ENCODE measurements at regions not wholly inside any gene's neighbourhood (a gene's known extent, or its start where the extent isn't known, plus 50 kb on each side); places are given as distances from the start of the nearest gene placed in this dataset.
"Not testable (repeated sequence)": the region's sequence is repeated elsewhere in the genome, so short reads cannot be mapped to it uniquely, and the experiment has no call there.

GRCh38 chr10:8835453-8836167, 781.1 kb downstream of the GATA3 start:
- in situ Hi-C loops (cut with MboI; ENCODE audit: low sequenced_read_pairs), result no loop called here

- in situ Hi-C loops (cut with MboI; ENCODE audit: low sequenced_read_pairs), result no loop called here
Measured at GRCh38 chr10:8840356-8840755, 785.9 kb downstream of the GATA3 start.

DNA sequence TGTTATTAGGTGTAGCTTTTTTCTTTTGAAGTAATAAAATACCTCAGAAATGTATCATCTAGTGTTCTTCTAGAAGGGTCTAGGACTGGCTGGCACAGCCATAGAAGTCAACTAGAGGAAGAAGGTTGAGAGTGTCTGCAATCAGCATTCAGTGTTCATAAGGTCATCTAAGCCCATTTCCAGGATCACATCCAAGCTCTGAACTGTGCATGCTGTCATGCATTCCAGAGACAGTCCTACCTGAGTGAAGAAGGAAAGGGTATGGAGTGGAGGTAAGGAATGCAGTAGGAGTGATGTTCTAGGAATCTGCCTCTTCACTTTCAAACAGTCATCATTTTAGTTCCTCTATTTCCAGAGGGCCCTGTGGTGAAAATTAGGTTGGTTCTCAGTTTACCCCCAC, 789.7 kb downstream of the GATA3 start:
- in situ Hi-C loops (cut with MboI; ENCODE audit: low sequenced_read_pairs), result no loop called here

DNA sequence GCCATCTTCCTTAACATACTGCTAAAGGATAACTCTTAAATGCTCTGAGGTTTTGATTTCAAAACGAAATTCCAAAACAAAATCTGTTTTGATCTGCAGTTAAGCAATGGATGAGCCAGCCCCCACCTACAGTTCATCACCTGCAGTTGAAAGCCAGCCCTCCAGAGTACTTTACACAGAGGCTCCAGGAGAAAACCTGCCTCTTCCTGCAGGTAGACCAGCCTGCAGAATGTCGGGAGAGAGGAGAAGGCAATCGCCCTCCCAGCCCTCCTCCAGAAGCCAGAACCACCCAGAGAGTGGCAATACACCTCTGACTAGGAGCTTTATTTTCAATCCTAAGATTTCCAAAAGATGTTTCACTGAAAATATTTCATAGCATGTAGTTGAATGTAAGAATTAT, 798.1 kb downstream of the GATA3 start:
- in situ Hi-C loops (cut with MboI; ENCODE audit: low sequenced_read_pairs), result no loop called here

DNA sequence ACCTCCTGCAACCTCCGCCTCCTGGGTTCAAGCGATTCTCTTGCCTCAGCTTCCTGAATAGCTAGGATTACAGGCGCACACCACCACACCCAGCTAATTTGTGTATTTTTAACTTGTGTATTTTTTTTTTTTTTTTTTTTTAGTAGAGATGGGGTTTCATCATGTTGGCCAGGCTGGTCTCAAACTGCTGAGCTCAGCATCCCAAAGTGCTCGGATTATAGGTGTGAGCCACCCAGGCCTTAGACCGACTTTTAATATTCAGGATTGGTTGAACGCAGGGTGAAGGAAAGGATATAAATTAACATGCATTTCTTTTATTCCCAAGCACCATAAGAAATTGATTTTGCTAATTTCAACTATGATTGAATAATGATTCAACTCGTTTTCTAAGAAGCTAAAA, 798.6 kb downstream of the GATA3 start:
- in situ Hi-C loops (cut with MboI; ENCODE audit: low sequenced_read_pairs), result no loop called here

DNA sequence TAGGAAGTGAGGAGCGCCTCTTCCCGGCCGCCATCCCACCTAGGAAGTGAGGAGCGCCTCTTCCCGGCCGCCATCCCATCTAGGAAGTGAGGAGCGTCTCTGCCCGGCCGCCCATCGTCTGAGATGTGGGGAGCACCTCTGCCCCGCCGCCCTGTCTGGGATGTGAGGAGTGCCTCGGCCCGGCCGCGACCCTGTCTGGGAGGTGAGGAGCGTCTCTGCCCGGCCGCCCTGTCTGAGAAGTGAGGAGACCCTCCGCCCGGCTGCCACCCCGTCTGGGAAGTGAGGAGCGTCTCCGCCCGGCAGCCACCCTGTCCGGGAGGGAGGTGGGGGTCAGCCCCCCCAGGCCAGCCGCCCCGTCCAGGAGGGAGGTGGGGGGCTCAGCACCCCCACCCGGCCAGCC, 814.4 kb downstream of the GATA3 start:
- in situ Hi-C loops (cut with MboI; ENCODE audit: low sequenced_read_pairs), result not testable (repeated sequence)

DNA sequence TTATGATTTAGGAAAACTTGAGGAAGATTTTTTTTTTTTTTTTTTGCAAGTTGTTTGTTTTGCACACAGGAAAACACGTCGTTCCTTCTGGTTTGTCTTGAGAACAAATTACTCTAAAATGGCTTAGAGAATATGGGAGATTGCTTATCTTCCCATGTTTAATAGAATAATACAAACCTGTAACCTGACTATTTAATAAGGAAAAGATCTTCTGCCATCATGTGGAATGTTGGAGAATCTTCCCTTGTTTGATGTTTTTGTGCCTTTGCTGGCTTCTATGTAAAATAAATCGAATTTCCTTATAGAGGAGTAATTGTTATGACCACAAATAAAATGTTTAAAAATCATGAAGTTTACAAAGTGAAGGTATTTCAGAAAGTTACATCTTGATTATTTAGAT, 818.8 kb downstream of the GATA3 start:
- in situ Hi-C loops (cut with MboI; ENCODE audit: low sequenced_read_pairs), result no loop called here

- in situ Hi-C loops (cut with MboI; ENCODE audit: low sequenced_read_pairs), result no loop called here
Measured at GRCh38 chr10:8874268-8874667, 819.8 kb downstream of the GATA3 start.

DNA sequence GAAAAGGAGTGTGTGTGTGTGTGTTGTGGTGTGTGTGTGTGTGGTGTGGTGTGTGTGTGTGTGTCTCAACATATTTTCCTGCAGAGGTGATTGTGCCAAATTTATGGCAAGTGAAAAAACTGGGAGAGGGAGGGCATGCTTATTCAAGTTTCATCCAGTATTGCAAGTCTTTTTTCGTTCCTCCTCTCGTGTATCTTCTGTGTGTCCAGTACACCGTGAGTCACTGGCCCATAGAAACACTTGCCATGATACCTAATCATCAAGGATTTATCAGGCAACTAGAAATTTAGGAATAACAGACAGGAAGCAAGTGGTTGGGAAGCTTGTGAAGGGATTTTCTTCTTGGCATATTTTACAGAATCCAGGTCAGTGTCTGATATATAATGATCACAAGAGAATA, 820.5 kb downstream of the GATA3 start:
- in situ Hi-C loops (cut with MboI; ENCODE audit: low sequenced_read_pairs), result no loop called here

GRCh38 chr10:8876171-8876570, 821.7 kb downstream of the GATA3 start:
- in situ Hi-C loops (cut with MboI; ENCODE audit: low sequenced_read_pairs), result no loop called here

DNA sequence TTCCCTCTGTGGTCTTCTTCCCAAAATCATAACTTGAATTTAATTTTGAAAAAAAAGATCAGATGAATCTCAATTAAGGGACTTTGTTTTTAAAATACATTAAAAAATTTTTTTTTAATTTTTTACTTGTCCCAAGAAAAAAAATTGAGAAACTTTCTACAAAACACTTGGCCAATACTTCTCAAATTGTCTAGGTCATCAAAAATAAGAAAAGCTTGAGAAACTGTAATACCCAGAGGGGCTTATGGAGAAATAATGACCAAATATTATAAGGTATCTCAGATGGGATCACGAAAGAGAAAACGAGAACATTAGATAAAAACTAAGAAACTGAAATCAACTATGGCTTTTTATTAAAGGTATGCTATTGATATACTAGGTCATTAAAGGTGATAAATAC, 835.0 kb downstream of the GATA3 start:
- in situ Hi-C loops (cut with MboI; ENCODE audit: low sequenced_read_pairs), result no loop called here

DNA sequence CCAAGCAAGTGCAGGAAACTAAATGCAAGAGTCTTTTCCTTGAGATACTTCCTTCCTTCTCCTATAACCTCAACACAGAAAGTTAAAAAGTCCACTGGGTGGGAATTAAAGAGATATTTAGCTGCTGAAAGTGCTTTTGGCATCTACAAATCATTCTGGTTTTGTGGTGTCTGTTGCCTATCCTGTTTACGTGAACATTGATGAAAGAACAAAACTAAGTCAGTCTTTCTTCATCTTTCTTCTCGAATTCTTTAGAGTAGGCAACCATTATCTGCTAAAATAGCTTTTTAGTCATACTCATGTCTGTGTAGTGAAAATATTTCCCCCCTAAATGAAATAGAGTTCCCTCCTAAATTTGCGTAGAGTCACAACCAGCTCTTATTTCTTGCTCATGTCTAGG, 838.6 kb downstream of the GATA3 start:
- in situ Hi-C loops (cut with MboI; ENCODE audit: low sequenced_read_pairs), result no loop called here

GRCh38 chr10:8894148-8894547, 839.7 kb downstream of the GATA3 start:
- in situ Hi-C loops (cut with MboI; ENCODE audit: low sequenced_read_pairs), result no loop called here

DNA sequence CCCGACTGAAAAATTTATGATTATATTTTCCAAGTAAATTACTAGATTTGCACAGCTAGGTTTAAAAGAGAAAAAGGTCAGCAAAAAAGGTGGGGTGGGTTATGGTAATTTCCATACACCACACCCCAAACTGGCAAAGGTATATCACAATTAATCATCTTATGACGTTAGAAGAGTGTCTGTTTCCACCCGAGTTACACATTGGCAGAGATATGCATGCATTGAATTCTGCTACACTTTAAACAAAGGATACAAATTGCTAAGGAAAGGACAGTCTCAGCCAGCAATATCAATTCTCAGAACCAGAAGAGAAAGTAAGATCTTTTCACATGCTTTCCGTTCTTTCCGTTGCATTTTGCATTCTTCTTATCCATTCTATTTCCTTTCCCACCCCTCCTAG, 843.3 kb downstream of the GATA3 start:
- in situ Hi-C loops (cut with MboI; ENCODE audit: low sequenced_read_pairs), result no loop called here

DNA sequence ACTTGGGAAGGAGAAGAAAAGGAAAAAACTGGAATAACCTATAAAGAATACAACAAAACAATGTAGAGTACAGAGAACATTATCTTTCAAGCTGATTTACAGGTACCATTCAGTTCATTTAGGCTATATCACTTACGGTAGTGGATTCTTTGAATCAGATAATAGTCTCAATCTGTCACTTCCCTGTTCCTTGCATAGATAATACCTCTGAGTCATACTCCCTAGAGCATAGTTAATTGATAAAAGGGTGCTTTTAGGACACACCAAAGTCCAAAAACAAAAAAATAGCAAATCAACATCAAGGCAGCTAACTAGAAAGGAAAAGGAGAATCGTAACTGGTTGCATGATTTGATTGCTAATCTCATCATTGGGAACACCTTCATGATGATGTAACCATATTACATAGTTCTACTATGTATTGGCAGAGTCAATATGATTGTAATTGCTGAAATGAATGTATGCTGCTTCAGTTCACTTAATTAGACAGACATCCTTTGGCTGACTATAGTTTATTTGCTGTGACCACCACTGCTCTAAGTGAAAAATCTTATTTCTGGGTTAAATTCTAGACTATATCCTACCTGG, 844.4 kb downstream of the GATA3 start:
- in situ Hi-C loops (cut with MboI; ENCODE audit: low sequenced_read_pairs), result no loop called here

- in situ Hi-C loops (cut with MboI; ENCODE audit: low sequenced_read_pairs), result no loop called here
Measured at GRCh38 chr10:8902926-8903325, 848.4 kb downstream of the GATA3 start.

- in situ Hi-C loops (cut with MboI; ENCODE audit: low sequenced_read_pairs), result no loop called here
Measured at GRCh38 chr10:8908013-8908412, 853.5 kb downstream of the GATA3 start.

DNA sequence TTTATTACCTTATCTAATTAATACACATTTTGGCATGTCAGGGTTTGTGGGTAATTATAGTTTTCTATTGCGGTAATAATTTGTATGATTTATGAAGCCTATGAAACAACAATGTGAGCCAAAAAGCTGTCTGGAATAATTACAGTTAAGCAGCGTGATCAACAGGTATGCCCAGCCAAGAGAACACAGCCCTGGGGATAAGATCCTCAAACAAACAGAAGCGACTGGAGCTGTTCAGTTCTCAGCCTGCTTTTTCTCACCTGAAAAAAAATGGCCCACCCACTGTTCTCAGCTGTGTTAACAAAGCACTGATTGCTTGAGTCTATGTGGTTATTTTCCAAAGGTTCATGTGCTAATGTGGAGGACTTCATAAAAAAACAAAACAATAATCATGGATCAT, 855.8 kb downstream of the GATA3 start:
- in situ Hi-C loops (cut with MboI; ENCODE audit: low sequenced_read_pairs), result no loop called here

DNA sequence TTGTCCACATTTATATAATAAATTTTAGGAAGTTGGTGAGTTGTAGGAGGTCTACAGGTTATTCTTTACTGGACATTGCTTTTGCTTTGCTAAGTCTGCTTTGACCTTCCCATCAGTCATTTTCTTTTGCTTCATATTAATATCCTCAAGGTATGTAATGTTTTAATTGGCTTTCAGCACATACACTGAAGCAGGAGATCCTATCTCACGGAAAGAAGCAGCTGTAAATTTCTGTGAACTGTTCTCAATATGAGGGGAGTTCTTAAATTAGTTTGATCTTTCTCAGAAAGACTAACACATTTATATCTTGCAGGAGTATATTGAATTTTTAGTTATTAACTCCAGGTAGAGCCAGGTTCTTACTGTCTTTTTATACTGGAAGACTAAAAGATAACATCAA, 856.5 kb downstream of the GATA3 start:
- in situ Hi-C loops (cut with MboI; ENCODE audit: low sequenced_read_pairs), result no loop called here

GRCh38 chr10:8912108-8912507, 857.6 kb downstream of the GATA3 start:
- in situ Hi-C loops (cut with MboI; ENCODE audit: low sequenced_read_pairs), result no loop called here

DNA sequence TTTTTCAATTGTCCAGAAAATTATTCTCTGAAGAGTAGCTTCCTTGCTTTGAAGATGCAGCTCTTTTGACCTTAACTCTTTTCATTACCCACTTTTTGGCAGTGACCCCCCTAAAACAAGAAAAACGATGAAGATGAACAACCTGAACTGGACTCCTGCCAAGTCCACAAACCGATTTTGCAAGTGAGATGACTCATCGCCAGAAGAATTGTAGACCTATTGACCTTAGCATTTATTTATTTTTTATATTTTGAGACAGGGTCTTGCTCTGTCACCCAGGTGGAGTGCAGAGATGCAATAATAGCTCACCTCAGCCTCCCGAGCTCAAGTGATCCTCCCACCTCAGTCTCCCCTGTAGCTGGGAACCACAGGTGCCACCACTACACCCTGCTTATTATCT, 859.2 kb downstream of the GATA3 start:
- in situ Hi-C loops (cut with MboI; ENCODE audit: low sequenced_read_pairs), result no loop called here

GRCh38 chr10:8919280-8919679, 864.8 kb downstream of the GATA3 start:
- in situ Hi-C loops (cut with MboI; ENCODE audit: low sequenced_read_pairs), result no loop called here

- in situ Hi-C loops (cut with MboI; ENCODE audit: low sequenced_read_pairs), result no loop called here
Measured at GRCh38 chr10:8921568-8921967, 867.1 kb downstream of the GATA3 start.

All from HL-60/S4 treated with retinoic acid at 250 ng/mL for 4 days and 3 days (cell line).